ENCODE measurements at regions not wholly inside any gene's neighbourhood (a gene's known extent, or its start where the extent isn't known, plus 50 kb on each side); places are given as distances from the start of the nearest gene placed in this dataset.

GRCh38 chr11:80469871-80470270, 1029.0 kb upstream of the TENM4 start:
- Histone ChIP-seq H4K20me1 (ENCODE audit: insufficient read depth, poor library complexity, severe bottlenecking) (no peaks in the 10 kb centered on the region), H3K4me3 (no peak overlapping the region), H3K4me2 (no peak overlapping the region), H3K79me2 (no peaks in the 10 kb centered on the region), H3K27me3 (no peaks in the 10 kb centered on the region), H3K9me3 (ENCODE audit: low read depth) (no peaks in the 10 kb centered on the region), H3K4me1 (ENCODE audit: insufficient read depth) (no peaks in the 10 kb centered on the region), H3K27ac (no peak overlapping the region), H3K36me3 (replicated peaks; ENCODE audit: insufficient read depth, low read depth) (no peaks in the 10 kb centered on the region), H3K9me2 (replicated peaks; ENCODE audit: insufficient read depth) (no peaks in the 10 kb centered on the region), H2AFZ (no peak overlapping the region)
- TF ChIP-seq EZH2 (IDR thresholded peaks at IDR 0.05; ENCODE audit: borderline replicate concordance) (no peak), CTCF (IDR thresholded peaks at IDR 0.05; ENCODE audit: poor library complexity) (no peak), EZH2phosphoT487 (IDR thresholded peaks at IDR 0.05; ENCODE audit: low read depth, severe bottlenecking, unreplicated experiment) (no peak)
- 53% methylated on average over 2 of the region's 2 CpGs for WGBS (ENCODE audit: low lambda C conversion rate, missing lambda C conversion rate)
- DNase-seq (ENCODE audit: low spot score), result no peak

GRCh38 chr11:80466570-80466969, 1025.7 kb upstream of the TENM4 start:
- Histone ChIP-seq H3K4me2 (no peak overlapping the region), H3K4me3 (no peak overlapping the region), H2AFZ (no peak overlapping the region), H3K79me2 (no peaks in the 10 kb centered on the region), H3K9me2 (replicated peaks; ENCODE audit: insufficient read depth) (no peaks in the 10 kb centered on the region), H4K20me1 (ENCODE audit: insufficient read depth, poor library complexity, severe bottlenecking) (no peaks in the 10 kb centered on the region), H3K4me1 (ENCODE audit: insufficient read depth) (no peaks in the 10 kb centered on the region), H3K27ac (no peak overlapping the region), H3K36me3 (replicated peaks; ENCODE audit: insufficient read depth, low read depth) (no peaks in the 10 kb centered on the region), H3K9me3 (ENCODE audit: low read depth) (no peaks in the 10 kb centered on the region), H3K27me3 (no peaks in the 10 kb centered on the region)
- 76% methylated on average over 1 of the region's 1 CpG for WGBS (ENCODE audit: low lambda C conversion rate, missing lambda C conversion rate)
- no peak for DNase-seq (ENCODE audit: low spot score)
- TF ChIP-seq EZH2phosphoT487 (IDR thresholded peaks at IDR 0.05; ENCODE audit: low read depth, severe bottlenecking, unreplicated experiment), result no peak
- TF ChIP-seq CTCF (IDR thresholded peaks at IDR 0.05; ENCODE audit: poor library complexity), result no peak
- no peak for TF ChIP-seq EZH2 (IDR thresholded peaks at IDR 0.05; ENCODE audit: borderline replicate concordance)

GRCh38 chr11:80462211-80462610, 1021.4 kb upstream of the TENM4 start:
- H3K27me3 ChIP-seq, result no peaks in the 10 kb centered on the region
- no peak overlapping the region for H3K4me2 ChIP-seq
- TF ChIP-seq EZH2 (IDR thresholded peaks at IDR 0.05; ENCODE audit: borderline replicate concordance) (no peak), CTCF (IDR thresholded peaks at IDR 0.05; ENCODE audit: poor library complexity) (no peak), EZH2phosphoT487 (IDR thresholded peaks at IDR 0.05; ENCODE audit: low read depth, severe bottlenecking, unreplicated experiment) (no peak)
- H3K9me2 ChIP-seq (replicated peaks; ENCODE audit: insufficient read depth), result no peaks in the 10 kb centered on the region
- WGBS (ENCODE audit: low lambda C conversion rate, missing lambda C conversion rate), result 83% methylated on average over 3 of the region's 3 CpGs
- H3K4me1 ChIP-seq (ENCODE audit: insufficient read depth), result no peaks in the 10 kb centered on the region
- no peaks in the 10 kb centered on the region for H3K9me3 ChIP-seq (ENCODE audit: low read depth)
- no peaks in the 10 kb centered on the region for H3K36me3 ChIP-seq (replicated peaks; ENCODE audit: insufficient read depth, low read depth)
- H3K27ac ChIP-seq, result no peak overlapping the region
- no peaks in the 10 kb centered on the region for H4K20me1 ChIP-seq (ENCODE audit: insufficient read depth, poor library complexity, severe bottlenecking)
- H3K4me3 ChIP-seq, result no peak overlapping the region
- peak; percentile 44 for DNase-seq (ENCODE audit: low spot score)
- H2AFZ ChIP-seq, result no peak overlapping the region
- H3K79me2 ChIP-seq, result no peaks in the 10 kb centered on the region

GRCh38 chr11:80458376-80458775, 1017.5 kb upstream of the TENM4 start:
- no peaks in the 10 kb centered on the region for H3K27me3 ChIP-seq
- 86% methylated on average over 3 of the region's 3 CpGs for WGBS (ENCODE audit: low lambda C conversion rate, missing lambda C conversion rate)
- no peak overlapping the region for H3K4me2 ChIP-seq
- no peak overlapping the region for H3K4me3 ChIP-seq
- no peak for DNase-seq (ENCODE audit: low spot score)
- H3K79me2 ChIP-seq, result no peaks in the 10 kb centered on the region
- no peaks in the 10 kb centered on the region for H4K20me1 ChIP-seq (ENCODE audit: insufficient read depth, poor library complexity, severe bottlenecking)
- H2AFZ ChIP-seq, result no peak overlapping the region
- H3K4me1 ChIP-seq (ENCODE audit: insufficient read depth), result no peaks in the 10 kb centered on the region
- H3K9me3 ChIP-seq (ENCODE audit: low read depth), result no peaks in the 10 kb centered on the region
- TF ChIP-seq CTCF (IDR thresholded peaks at IDR 0.05; ENCODE audit: poor library complexity) (no peak), EZH2 (IDR thresholded peaks at IDR 0.05; ENCODE audit: borderline replicate concordance) (no peak), EZH2phosphoT487 (IDR thresholded peaks at IDR 0.05; ENCODE audit: low read depth, severe bottlenecking, unreplicated experiment) (no peak)
- no peaks in the 10 kb centered on the region for H3K36me3 ChIP-seq (replicated peaks; ENCODE audit: insufficient read depth, low read depth)
- no peak overlapping the region for H3K27ac ChIP-seq
- H3K9me2 ChIP-seq (replicated peaks; ENCODE audit: insufficient read depth), result no peaks in the 10 kb centered on the region
